ENCODE measurements at regions not wholly inside any gene's neighbourhood (a gene's known extent, or its start where the extent isn't known, plus 50 kb on each side); places are given as distances from the start of the nearest gene placed in this dataset.

DNA sequence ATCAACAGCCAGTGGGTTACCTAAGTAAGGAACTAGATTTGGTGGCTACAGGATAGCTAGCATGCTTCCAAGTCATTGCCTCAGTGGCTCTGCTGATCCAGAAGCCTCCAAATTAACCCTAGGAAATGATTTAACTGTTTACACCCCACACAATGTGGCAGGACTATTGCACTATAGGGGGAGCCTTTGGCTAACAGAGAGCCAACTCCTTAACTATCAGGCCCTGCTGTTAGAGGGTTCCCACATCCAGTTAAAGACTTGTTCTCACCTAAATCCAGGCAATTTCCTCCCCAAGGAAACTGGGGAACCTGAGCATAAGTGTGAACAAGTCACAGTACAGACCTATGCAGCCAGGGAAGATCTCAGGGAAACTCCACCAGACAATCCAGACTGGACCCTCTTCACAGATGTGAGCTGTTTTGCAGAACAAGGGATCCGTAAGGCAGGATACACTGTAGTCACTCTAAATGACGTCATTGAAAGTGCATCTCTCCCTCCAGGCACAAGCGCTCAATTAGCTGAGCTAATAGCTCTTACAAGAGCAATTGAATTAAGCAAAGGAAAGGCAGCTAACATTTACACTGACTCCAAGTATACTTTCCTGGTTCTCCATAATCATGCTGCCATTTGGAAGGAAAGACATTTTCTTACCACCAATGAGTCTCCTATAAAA is 185.3 kb upstream of the SPOCK3 start:
- DNase-seq (ENCODE audit: low read depth): no peak
- TF ChIP-seq, protein P1, sequence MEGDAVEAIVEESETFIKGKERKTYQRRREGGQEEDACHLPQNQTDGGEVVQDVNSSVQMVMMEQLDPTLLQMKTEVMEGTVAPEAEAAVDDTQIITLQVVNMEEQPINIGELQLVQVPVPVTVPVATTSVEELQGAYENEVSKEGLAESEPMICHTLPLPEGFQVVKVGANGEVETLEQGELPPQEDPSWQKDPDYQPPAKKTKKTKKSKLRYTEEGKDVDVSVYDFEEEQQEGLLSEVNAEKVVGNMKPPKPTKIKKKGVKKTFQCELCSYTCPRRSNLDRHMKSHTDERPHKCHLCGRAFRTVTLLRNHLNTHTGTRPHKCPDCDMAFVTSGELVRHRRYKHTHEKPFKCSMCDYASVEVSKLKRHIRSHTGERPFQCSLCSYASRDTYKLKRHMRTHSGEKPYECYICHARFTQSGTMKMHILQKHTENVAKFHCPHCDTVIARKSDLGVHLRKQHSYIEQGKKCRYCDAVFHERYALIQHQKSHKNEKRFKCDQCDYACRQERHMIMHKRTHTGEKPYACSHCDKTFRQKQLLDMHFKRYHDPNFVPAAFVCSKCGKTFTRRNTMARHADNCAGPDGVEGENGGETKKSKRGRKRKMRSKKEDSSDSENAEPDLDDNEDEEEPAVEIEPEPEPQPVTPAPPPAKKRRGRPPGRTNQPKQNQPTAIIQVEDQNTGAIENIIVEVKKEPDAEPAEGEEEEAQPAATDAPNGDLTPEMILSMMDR (IDR thresholded peaks at IDR 0.05; ENCODE audit: low read depth, low read length, missing control alignments): no peak
- H3K4me3 ChIP-seq (ENCODE audit: low read depth, low read length): no peak overlapping the region
- in situ Hi-C loops (cut with HindIII; ENCODE audit: low sequenced_read_pairs): no loop called here

DNA sequence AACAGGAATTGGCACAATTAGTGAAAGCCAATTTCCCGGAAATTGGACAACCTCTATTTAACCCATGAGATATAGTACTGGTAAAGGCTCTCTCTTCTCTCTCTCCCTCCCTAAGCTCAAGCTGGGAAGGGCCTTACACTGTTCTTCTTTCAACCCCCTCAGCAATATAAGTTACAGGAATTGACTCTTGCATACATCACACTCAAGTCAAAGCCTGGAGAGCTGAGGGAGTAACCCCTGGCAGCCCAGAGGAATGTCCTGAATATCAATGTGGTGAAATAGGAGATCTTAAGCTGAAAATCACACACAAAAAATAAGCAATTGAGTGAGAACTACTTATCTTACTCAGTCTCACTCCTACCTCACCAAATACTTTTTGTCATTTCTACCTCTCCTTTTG is 186.9 kb upstream of the SPOCK3 start:
- TF ChIP-seq, protein P1 (IDR thresholded peaks at IDR 0.05; ENCODE audit: low read depth, low read length, missing control alignments): no peak
- DNase-seq (ENCODE audit: low read depth): no peak
- in situ Hi-C loops (cut with HindIII; ENCODE audit: low sequenced_read_pairs): no loop called here
- H3K4me3 ChIP-seq (ENCODE audit: low read depth, low read length): no peak overlapping the region

DNA sequence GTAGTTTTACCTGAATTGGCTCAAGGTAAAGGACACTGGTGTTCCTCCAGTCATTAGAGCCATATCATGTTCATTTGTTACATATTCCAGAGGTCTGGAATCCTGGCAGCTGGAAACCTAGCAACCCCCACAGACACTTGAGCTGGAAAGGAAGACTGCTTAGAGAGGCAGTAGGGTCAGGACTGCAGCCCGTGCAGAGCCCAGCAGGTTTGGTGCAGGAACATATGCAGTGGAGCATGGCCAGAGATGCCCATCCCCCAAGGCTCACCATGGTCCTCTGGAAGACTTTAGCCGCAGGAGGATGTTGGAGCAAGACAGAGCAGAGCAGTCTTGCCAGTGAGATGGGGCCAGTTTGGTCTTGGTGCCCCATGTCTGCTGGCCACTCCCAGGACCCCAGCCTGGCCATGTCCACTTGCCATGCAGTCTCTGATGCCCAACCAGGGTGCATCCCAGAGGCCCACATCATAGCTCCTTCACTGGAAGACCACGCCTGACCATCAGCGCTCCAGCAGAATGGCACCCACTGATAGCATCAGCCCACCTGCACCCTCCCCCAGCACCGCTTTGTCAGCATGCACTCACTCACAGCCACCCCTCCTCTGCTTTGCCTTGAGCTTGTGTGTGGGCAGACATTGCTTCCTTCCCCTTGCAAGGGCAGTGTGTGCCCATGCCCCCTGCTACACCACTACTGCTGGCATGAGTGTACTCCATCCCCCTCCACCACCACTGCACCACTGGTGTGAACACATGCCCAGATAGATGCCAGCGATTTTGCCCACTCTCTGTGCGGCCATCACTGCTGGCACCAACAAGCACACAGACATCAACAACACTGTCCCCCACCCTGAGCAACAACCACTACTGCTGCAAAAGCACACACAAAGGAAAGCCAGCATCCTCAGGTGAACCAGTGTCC is 190.3 kb upstream of the SPOCK3 start:
- in situ Hi-C loops (cut with HindIII; ENCODE audit: low sequenced_read_pairs): no loop called here
- TF ChIP-seq, protein P1 (IDR thresholded peaks at IDR 0.05; ENCODE audit: low read depth, low read length, missing control alignments): no peak
- no peak for DNase-seq (ENCODE audit: low read depth)
- H3K4me3 ChIP-seq (ENCODE audit: low read depth, low read length): no peak overlapping the region

DNA sequence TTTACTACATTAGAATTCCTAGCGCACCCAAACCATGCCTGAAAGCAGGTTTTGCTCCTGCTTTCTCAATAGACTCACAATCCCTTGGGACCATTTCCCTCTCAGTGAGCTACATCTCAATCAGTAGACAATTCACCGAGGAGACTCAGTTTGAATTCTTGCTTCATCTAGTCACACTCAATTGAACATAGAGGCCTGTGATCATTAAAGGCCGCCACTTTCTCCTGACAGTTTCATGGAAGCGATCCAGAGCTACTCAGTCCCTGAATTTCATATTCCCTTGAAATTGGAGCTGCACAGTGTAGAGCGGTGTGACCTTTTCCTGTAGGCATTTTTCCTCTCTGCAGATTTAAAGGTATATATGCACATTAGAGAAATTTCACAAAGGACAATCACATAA is 193.9 kb upstream of the SPOCK3 start:
- TF ChIP-seq, protein P1 (IDR thresholded peaks at IDR 0.05; ENCODE audit: low read depth, low read length, missing control alignments): no peak
- in situ Hi-C loops (cut with HindIII; ENCODE audit: low sequenced_read_pairs): no loop called here
- H3K4me3 ChIP-seq (ENCODE audit: low read depth, low read length): no peak overlapping the region
- DNase-seq (ENCODE audit: low read depth): peak; percentile 8

DNA sequence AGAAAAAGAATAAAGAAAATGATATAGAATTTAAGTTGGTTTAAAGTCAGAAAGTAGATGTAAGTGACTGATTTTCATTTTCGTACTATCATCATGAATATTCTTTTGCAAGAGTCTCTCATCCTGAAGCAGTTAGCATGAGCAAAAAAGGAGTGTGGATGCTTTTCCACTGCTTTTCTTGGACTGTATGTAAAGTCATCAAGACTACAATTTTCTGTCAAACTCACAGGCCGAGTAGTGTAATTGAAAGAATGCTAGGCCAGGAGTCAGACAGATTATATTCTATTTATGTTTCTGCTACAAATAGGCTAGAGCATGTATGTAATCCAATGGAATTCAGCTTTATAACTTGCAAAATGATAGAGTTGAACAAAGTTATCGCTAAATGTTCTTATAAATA is 197.1 kb upstream of the SPOCK3 start:
- no peak for DNase-seq (ENCODE audit: low read depth)
- in situ Hi-C loops (cut with HindIII; ENCODE audit: low sequenced_read_pairs): no loop called here
- H3K4me3 ChIP-seq (ENCODE audit: low read depth, low read length): no peak overlapping the region
- TF ChIP-seq, protein P1 (IDR thresholded peaks at IDR 0.05; ENCODE audit: low read depth, low read length, missing control alignments): no peak

DNA sequence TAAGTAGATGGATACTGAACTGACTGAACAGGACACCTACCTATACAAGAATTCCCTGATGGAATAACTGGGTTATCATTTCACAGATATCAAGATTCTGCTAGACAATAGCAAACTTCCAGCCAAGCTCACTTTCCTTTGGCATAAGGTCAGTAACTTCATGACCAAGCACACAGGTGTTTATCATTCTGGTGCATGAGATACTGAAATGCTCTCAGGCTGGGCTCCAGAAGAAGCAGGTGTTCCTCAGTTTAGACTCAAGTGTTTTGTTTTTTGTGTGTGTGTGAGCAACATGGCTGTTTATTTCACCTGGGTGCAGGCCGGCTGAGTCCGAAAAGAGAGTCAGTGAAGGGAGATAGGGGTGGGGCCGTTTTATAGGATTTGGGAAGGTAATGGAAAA is 201.5 kb upstream of the SPOCK3 start:
- TF ChIP-seq, protein P1 (IDR thresholded peaks at IDR 0.05; ENCODE audit: low read depth, low read length, missing control alignments): no peak
- H3K4me3 ChIP-seq (ENCODE audit: low read depth, low read length): no peak overlapping the region
- no peak for DNase-seq (ENCODE audit: low read depth)
- in situ Hi-C loops (cut with HindIII; ENCODE audit: low sequenced_read_pairs): no loop called here

All from astrocyte of the cerebellum (primary cell).